ENCODE measurements at regions not wholly inside any gene's neighbourhood (a gene's known extent, or its start where the extent isn't known, plus 50 kb on each side); places are given as distances from the start of the nearest gene placed in this dataset.
A peak's percentile ranks its signal among the peaks of the same experiment; 100 is the strongest.

DNA sequence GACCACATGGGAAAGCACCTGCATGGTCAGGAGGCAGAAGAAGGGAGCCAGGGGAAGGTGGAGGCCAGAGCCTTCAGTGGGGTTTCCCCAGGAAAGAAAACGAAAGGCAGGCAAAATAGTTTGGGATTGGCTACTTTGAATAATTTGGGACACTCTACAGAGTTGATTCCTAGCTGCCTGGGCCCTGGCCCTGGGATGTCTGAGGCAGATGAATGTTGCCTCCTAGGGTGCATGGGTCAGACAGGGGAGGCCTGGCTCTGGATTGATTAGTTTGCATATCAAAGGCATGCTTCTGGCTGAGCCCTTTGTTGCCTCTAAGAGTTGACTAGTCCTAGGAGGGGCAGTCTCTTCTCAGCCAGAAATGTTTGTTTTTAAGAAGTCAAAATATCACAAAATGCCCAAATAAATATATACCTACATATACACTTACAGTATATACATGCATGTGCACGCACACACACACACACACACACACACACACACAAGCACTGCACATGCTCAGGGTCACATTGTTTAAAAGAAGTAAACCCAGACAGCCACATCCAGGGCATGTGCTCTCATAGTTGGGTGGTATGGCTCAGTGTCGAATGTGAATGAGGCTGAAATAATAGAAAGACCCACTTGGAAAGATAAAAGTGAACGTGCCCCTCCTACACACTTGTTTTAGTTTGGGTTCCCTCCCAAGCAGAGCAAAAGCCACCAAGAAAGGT, 184.2 kb downstream of the GPAM start:
- no peak for DNase-seq

DNA sequence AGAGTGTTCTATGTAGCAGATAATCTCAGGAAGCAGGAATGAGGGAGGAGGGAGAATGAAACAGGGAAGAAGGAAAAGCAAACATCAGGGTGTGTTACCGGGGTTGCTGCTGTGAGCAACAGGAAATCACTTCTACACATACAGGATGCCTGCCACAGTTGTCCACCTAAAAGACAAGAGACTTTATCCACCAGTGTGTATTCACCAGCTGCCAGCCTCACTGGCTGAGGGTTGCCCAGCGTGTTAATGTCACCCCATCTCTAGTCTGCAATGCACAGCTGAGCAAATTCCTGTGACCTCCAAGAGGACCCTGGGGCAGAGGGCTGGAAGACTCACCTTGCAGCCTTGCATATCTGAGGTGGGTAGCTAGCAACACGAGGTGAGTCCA, 183.7 kb downstream of the GPAM start:
- no peak for DNase-seq

GRCh38 chr10:112000466-112000865, 183.1 kb downstream of the GPAM start:
- DNase-seq: no peak

GRCh38 chr10:112002206-112002605, 181.4 kb downstream of the GPAM start:
- no peak for DNase-seq

DNA sequence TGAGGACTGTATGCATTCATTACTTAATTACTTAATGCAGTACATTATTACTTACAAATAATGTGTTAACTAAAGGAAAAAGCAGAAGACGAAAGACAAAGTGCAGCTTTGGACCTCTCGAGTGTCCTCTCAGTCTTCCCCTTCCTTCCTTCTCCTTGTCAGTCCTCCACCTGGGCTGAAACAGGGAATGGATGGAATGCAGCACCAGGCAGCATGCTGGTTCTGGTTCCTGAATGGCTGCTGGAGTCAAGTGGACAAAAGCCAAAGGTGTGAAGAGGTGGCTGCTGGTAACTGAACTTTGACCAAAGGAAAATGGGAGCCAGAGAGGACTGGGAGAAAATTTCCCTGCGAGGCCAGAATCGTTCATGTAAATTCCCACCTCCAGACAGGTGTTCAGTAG, 179.5 kb downstream of the GPAM start:
- DNase-seq: no peak

GRCh38 chr10:112005044-112005443, 178.5 kb downstream of the GPAM start:
- DNase-seq: no peak

- no peak for DNase-seq
Observed at GRCh38 chr10:112006407-112006806, 177.2 kb downstream of the GPAM start.

GRCh38 chr10:112006831-112007230, 176.7 kb downstream of the GPAM start:
- DNase-seq: no peak

- no peak for DNase-seq
Observed at GRCh38 chr10:112022196-112022595, 161.4 kb downstream of the GPAM start.

DNA sequence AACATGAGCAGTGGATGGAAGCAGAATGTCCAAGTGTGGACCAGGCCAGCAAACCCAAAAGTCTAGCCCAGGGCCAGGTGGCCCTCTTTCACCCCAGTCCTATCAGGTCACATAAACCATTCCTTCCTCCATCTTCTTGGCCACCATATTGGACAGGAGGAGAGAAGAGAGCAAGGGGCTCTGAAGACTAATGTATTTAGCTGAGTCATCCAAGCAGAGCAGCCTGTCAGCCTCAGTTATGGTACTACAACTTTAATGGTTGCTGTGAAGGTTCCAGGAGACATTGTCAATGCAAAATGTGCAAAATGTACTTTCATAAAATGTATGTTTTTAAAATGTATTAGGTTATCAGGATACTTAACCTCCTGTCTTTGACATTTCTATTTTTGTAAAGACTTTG, 159.5 kb downstream of the GPAM start:
- DNase-seq: no peak

GRCh38 chr10:112025228-112025627, 158.3 kb downstream of the GPAM start:
- DNase-seq: no peak

GRCh38 chr10:112026438-112026837, 157.1 kb downstream of the GPAM start:
- no peak for DNase-seq

GRCh38 chr10:112027731-112028280, 155.8 kb downstream of the GPAM start:
- DNase-seq: no peak

DNA sequence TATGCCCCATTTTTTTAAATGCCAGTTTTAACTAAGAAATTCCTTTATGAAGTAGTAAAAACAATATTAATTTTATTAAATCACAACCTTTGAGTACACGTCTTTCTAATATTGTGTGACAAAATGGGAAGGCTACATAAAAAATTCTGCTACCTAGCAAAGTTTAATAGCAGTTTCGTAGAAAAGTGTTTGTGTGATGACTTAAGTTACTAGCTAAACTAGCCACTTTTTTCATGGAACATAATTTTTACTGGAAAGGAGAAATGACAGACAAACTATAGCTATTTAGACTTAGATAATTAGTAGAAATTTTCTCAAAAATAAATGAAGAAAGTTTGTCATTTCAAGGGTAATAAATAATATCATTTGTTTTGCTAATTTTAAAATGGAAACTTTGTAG, 153.1 kb downstream of the GPAM start:
- DNase-seq: no peak

DNA sequence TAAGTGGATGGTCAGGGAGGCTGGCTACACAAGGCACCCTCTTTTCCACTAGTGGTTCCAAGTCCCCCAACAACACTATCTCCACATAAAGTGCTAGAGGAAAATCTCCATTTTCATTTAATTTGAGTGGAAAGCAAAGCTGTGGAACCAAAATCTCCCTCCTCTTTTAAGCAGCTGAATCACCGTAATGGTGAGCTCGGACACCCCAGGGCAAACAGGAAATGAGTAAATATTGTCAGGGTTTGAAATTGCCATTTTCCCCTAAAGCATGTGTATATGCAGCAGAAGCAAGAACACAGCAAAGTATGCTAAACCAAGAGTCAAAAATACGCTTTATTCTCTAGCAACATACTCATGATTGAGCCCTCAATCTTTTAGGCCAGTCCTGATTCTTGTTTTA, 143.7 kb downstream of the GPAM start:
- no peak for DNase-seq

- DNase-seq: no peak
Observed at GRCh38 chr10:112040696-112041095, 142.9 kb downstream of the GPAM start.

DNA sequence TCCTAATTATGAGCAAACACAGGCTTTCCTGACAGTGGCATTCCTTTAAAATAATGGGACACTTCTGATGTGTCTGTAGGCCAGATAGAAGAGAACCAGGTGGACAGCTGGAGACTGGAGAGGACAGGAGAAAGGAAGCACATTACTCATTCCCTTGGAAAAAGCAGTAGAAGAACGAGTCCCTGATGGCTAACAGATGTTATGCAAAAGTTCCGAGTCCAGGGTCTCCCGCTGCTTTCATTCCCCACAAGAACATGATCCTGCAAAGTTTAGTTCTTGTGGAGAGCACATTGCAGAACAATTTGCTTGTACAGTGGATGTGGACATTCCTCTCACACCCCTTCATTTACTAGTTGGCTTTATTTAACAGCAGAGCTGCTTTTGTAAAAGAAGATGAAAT, 137.6 kb downstream of the GPAM start:
- no peak for DNase-seq

GRCh38 chr10:112047674-112048073, 135.9 kb downstream of the GPAM start:
- no peak for DNase-seq

DNA sequence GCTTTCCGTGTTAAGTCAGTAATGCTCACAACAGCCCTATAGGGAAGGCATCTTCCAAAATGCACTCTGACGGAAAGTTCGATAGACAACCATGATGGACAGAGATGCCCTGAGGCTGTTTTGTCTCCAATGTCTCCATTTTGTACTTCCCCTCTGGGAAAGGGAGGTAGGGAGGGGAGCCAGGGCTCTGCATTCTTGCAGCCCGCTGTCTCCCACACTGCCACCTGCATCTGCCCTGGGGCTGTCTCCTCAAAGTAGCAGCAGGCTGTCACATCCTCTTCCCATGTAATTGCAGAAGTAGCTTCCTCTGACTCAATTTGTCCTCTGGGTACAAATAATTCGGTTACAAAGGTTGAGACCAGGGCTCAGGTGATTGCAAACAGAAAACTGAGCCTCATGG, 131.4 kb downstream of the GPAM start:
- peak; percentile 95 for DNase-seq

GRCh38 chr10:112053895-112054294, 129.7 kb downstream of the GPAM start:
- no peak for DNase-seq

- DNase-seq: no peak
Observed at GRCh38 chr10:112054516-112054915, 129.0 kb downstream of the GPAM start.

DNA sequence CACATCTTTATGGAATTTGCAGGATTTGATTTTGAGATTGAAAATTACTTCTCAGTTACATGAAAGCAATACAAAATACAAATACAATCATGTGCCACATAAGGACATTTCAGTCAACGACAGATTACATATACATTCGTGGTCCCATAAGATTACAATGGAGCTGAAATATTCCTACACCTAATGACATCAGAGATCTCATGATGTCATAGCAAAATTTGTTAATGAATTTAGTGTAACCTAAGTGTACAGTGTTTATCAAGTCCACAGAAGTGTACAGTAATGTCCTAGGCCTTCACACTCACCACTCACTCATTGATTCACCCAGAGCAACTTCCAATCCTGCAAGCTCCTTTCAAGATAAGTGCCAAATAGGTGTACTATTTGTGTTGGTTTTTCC, 126.5 kb downstream of the GPAM start:
- DNase-seq: no peak

DNA sequence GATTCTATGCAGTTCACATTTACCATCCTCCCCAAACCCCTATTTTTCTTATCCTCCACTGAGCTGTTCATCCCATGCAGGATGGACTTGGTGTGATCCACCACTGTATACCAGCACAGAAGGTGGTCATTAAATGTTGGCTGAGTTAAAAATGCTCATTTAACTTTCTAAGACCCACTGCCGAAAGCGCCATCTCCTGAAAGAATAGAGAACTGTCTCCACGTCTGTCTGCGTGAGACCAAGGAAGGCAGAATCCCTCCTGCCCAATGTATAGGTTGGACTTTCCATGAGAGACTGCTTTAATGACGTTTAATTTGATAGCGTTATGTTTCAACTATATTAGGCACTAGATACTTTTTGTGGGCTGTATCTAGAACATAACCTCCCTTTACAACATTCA, 124.3 kb downstream of the GPAM start:
- no peak for DNase-seq

GRCh38 chr10:112071596-112072133, 111.9 kb downstream of the GPAM start:
- no peak for DNase-seq

GRCh38 chr10:112078003-112078402, 105.6 kb downstream of the GPAM start:
- DNase-seq: no peak
